Esophagus muscularis mucosa (tissue), 3 donors: ENCODE measurements at regions not wholly inside any gene's neighbourhood (a gene's known extent, or its start where the extent isn't known, plus 50 kb on each side); places are given as distances from the start of the nearest gene placed in this dataset.

Experiments used
- POLR2A ChIP-seq: fragments of 450-650 bp; IDR thresholded peaks from one replicate; pipeline ENCODE4 v1.6.1; 2017; ENCODE audit warnings: antibody characterized with exemption, moderate library complexity, mild to moderate bottlenecking, low read depth
- POLR2AphosphoS5 ChIP-seq, 2 donors: sonication (generic); formaldehyde crosslinking; IDR thresholded peaks; one replicate each; pipeline ENCODE4 v1.6.1; 2017; ENCODE audit warnings: antibody characterized with exemption in 2 of 2
- TF ChIP-seq, protein P1 (sequence below), 3 experiments: fragments of 200-600 bp in 2 of 3; fragments of 450-650 bp in 1 of 3; sonication (generic) in 2 of 3; IDR thresholded peaks; one replicate each; pipeline ENCODE4 v1.5.1; 2017 to 2019; ENCODE audit warnings: antibody characterized with exemption in 3 of 3, mild to moderate bottlenecking in 2 of 3, moderate library complexity in 1 of 3

DNA sequence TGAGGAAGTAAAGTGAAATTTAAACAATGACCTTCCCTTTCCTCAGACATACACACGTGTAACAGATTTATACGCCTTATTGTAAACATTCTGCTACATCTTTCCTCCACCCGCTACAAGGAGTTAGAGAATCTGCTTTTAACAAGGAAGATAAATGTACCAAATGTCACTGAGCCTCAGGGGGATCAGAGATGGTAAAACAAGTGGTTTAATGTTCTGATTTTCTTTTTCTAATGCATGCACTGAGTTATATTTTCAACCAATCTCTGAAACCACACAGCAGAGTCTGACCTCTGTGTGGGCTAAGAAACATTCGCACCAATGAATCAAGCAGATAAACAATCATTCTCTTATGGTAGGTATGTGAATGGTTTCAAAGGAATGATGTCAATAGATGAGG, 599.5 kb downstream of the ARL4A start:
- no peak for TF ChIP-seq POLR2A
- TF ChIP-seq, protein P1, sequence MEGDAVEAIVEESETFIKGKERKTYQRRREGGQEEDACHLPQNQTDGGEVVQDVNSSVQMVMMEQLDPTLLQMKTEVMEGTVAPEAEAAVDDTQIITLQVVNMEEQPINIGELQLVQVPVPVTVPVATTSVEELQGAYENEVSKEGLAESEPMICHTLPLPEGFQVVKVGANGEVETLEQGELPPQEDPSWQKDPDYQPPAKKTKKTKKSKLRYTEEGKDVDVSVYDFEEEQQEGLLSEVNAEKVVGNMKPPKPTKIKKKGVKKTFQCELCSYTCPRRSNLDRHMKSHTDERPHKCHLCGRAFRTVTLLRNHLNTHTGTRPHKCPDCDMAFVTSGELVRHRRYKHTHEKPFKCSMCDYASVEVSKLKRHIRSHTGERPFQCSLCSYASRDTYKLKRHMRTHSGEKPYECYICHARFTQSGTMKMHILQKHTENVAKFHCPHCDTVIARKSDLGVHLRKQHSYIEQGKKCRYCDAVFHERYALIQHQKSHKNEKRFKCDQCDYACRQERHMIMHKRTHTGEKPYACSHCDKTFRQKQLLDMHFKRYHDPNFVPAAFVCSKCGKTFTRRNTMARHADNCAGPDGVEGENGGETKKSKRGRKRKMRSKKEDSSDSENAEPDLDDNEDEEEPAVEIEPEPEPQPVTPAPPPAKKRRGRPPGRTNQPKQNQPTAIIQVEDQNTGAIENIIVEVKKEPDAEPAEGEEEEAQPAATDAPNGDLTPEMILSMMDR (IDR thresholded peaks at IDR 0.05): no peak
- no peak for TF ChIP-seq POLR2AphosphoS5 (IDR thresholded peaks at IDR 0.05)
